ENCODE measurements at regions not wholly inside any gene's neighbourhood (a gene's known extent, or its start where the extent isn't known, plus 50 kb on each side); places are given as distances from the start of the nearest gene placed in this dataset.
"Not testable (repeated sequence)": the region's sequence is repeated elsewhere in the genome, so short reads cannot be mapped to it uniquely, and the experiment has no call there.

DNA sequence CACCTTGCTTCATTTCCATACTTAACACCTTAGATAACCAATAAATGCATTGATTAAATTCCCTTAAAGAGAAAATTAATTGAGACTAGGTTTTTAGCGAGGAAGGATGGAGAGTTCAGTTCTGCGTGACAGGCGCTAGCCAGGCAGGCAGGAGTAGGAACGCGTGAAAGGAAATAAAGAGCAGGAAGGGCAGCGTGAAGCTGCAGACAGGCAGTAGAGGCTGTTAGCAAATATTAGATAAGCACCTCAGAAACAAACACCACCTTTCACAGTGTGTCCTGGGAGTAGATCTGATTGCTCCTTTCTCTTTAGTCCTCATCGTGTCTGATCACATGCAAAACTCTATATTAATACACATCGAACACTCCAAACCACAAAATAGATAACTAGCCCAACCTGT is 282.7 kb upstream of the ADGRL2 start:
- no peak for DNase-seq

GRCh38 chr1:81513796-81514354 is 286.9 kb upstream of the ADGRL2 start:
- no peak for DNase-seq

GRCh38 chr1:81512252-81513003 is 288.3 kb upstream of the ADGRL2 start:
- DNase-seq, result no peak

DNA sequence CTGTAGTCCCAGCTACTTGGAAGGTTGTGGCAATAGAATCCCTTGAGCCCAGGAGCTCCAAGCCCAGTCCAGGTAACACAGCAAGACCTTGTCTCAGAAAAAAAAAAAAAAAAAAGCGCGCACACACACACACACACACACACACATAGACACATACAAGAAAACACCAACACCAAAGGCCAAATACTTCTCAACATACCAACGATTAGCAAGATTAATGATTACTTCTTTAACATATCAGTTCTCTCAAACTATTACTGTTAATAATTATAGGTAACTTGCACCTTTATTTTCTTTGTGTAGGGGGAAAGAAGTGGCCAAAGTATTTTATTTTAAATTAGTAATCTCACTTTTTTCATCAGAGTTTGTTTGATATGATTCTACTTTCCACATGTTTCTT is 289.5 kb upstream of the ADGRL2 start:
- no peak for DNase-seq

GRCh38 chr1:81510701-81511100 is 290.0 kb upstream of the ADGRL2 start:
- DNase-seq, result no peak

- DNase-seq, result no peak
Measured at GRCh38 chr1:81509594-81509993, 291.1 kb upstream of the ADGRL2 start.

DNA sequence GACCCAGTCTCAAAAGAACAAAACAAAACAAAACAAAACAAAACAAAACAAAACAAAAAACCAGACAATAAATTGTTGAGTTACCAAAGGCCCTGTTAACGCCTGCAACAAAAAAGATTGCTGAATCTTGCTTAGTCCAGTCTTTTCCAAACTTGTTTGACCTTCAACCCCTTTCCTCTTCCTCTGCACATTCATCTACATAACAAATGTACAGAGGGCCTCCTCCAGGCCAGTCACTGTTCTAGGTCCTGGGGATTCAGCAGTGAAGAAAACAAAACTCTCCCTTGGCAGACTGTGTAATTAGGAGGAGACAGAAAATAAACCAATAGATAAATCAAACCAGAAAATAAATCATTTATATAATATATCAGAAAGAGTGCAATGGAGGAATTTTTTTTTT is 294.0 kb upstream of the ADGRL2 start:
- DNase-seq, result no peak

- no peak for DNase-seq
Measured at GRCh38 chr1:81505831-81506230, 294.9 kb upstream of the ADGRL2 start.

DNA sequence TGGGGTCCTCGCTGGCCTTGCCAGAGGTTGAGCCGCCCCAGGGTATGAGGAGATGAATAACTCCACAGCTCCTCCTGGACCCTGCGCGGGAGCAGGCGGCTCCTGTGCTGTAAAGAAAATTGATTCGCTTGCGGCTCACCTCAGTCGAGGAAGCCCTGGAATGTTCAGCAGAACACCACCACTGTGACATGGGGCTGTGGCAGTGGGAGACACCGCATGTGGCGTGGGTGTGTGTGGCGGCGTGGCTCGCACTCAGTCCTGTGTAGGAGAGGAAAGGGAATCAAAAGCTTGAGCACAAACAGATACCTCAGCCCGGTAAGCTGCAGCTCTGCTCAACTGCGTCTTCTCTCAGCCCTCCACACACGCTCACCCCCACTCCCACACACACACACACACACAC is 295.9 kb upstream of the ADGRL2 start:
- DNase-seq, result not testable (repeated sequence)

GRCh38 chr1:81502705-81503104 is 298.0 kb upstream of the ADGRL2 start:
- DNase-seq, result not testable (repeated sequence)

GRCh38 chr1:81501485-81501884 is 299.2 kb upstream of the ADGRL2 start:
- not testable (repeated sequence) for DNase-seq

GRCh38 chr1:81499487-81499886 is 301.2 kb upstream of the ADGRL2 start:
- DNase-seq, result no peak

DNA sequence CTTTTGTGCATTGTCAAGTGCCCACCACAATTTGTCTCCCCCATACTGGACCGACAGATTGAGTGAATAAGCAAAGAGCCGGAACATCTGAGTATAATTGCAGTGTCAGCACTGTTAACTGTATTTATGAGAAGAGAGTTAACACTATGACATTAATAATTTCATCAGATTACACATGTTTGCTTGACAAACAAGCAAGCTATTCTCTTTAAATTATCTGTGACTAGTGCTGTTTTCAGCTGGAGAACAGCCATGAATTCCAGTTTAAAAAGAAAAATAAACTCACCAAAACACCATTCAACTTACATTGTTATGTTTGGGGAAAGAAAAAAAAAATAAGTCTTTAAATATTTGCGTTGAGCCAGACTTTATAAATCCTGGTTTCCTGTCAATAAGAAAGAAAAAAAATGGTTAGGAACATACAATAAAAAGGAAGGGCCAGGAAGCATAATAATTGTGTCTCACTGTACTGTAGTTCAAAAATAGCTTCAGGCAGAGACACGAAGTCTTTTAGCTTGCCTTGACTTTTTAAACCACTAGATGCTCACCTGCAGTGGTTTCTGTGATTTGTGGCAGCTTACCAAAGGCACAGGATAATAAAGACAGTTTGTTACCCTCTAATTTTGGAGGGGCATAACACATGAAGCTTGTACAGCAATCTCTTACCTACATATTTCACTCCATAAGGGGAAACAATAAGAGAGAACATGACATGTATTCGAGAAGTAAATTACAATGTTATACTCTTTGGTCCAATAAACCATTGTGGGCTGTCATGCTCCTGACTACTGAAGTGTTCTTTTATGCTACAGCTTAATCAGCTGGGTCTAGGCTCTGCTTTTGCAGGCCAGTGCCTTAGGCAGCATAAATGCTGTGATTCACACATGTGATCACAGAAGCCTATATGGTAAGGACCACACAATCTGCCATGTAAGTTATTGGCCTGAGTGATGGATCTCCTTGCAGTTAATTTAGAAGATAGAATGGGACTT is 302.0 kb upstream of the ADGRL2 start:
- no peak for DNase-seq

- no peak for DNase-seq
Measured at GRCh38 chr1:81496349-81496748, 304.4 kb upstream of the ADGRL2 start.

GRCh38 chr1:81493102-81493869 is 307.4 kb upstream of the ADGRL2 start:
- DNase-seq, result no peak

DNA sequence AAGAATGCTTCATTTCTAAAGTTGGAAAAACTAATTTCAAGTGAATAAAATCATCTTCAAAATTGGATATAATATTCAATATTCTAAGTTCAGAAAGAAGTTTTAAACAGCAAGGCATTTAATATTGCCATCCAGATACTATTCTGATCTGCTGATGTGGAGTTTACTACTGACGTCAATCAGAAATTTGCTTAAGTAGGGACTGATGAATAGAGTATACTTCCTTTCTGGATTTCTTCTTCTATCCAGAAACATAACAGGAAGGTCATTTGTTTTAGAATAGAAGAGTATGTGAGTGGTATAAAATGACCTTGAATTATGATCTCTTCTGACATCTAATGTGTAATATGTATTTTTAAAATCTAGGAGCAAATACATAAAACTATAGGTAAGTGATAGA is 308.1 kb upstream of the ADGRL2 start:
- DNase-seq, result no peak

GRCh38 chr1:81490614-81491013 is 310.1 kb upstream of the ADGRL2 start:
- DNase-seq, result no peak

DNA sequence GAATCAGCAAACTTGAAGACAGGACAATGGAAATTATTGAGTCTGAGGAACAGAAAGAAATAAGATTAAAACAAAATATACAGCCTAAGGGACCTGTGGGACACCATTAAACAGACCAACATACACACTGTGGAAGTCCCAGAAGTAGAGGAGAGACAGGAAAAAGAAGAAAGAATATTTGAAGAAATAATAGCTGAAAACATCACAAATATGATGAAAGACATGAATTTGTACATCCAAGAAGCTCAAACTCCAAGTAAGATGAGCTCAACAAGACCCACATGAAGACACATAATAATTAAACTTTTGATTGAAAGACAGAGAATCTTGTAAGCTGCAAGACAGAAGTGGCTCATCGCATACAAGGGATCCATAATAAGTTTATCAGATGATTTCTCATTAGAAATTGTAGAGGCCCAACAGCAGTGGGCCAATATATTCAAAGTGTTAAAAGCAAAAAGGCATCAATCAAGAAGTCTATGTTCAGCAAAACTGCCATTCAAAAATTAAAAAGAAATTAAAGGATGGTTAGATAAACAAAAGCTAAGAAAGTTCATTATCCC is 311.3 kb upstream of the ADGRL2 start:
- DNase-seq, result no peak

- no peak for DNase-seq
Measured at GRCh38 chr1:81484284-81484683, 316.4 kb upstream of the ADGRL2 start.

DNA sequence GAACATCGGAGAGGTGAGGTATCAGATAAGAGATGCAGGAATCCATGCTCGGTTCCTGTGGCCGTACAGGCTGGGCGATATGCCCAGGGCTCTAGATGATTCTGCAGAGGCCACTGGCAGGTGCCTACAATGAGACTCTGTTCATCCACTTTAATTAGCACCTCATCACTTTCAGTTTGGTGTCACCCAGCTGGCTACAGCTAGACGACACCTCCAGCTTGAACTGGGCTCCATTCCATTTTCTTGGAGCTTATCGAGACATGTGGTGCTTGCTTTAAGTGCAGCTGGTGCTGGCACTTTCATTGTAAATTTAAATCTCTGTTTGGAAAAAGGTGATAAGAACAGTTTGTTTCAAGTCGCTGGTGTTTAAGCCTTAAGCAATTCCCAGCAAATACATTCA is 322.5 kb upstream of the ADGRL2 start:
- DNase-seq, result no peak

DNA sequence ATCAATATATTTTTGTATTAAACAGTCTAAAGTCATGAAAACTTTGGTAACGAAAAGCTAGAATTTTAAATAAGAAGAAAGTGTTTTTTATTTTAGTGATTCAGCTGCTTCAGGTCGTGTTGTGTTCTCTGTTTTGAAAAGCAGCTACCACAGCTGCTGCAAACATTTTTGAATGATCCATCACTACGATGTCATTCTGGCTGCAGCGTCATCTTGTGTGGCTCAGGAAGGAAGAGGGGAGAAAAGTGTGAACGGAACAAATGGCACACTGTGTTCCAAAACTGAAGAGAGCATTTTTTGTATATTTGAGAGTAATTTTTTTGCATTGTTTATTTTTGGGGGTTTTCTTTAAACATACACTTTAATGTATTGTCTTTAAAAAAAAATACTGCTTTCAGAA is 323.0 kb upstream of the ADGRL2 start:
- DNase-seq, result no peak

DNA sequence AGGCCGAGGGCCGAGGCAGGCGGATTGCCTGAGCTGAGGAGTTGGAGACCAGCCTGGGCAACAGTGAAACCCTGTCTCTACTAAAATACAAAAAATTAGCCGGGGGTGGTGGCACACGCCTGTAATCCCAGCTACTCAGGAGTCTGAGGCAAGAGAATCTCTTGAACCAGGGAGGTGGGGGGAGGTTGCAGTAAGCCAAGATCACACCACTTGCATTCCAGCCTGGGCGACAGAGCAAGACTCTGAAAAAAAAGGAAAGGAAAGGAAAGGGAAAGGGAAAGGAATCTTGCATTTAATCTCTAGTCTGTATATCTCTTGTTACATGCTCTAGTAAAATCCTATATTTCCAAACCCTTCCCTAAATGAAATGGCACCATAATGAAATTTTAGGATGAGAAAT is 328.3 kb upstream of the ADGRL2 start:
- no peak for DNase-seq

GRCh38 chr1:81471255-81471654 is 329.5 kb upstream of the ADGRL2 start:
- DNase-seq, result no peak
